SHP77 (cell line): ENCODE measurements at regions not wholly inside any gene's neighbourhood (a gene's known extent, or its start where the extent isn't known, plus 50 kb on each side); places are given as distances from the start of the nearest gene placed in this dataset.
"Not testable (repeated sequence)": the region's sequence is repeated elsewhere in the genome, so short reads cannot be mapped to it uniquely, and the experiment has no call there.

Source experiments
- DNase-seq, 2 experiments: peaks; one replicate each; lab custom pipeline; 2025; lab: John Stamatoyannopoulos, UW

- no peak for DNase-seq
Observed at GRCh38 chr9:84511651-84512050, 157.9 kb upstream of the NTRK2 start.

DNA sequence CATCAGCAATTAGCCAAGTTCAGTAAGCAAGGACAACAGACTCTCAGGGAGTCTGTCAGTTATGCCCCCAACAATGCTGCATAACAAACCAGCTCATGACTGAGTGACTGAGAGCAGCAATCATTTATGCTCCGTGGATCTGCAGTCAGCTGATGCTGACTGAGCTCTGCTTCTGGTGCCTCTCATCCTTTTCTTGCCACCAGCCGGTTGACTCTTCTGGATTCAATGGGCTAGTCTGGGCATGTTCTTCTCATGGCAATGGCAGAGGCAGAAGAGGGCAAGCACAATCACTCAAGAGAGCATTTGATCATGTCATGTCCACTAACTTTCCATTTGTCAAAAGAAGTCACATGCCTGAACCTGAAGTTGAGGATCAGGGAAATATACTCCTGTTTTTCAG is 157.0 kb upstream of the NTRK2 start:
- no peak for DNase-seq

DNA sequence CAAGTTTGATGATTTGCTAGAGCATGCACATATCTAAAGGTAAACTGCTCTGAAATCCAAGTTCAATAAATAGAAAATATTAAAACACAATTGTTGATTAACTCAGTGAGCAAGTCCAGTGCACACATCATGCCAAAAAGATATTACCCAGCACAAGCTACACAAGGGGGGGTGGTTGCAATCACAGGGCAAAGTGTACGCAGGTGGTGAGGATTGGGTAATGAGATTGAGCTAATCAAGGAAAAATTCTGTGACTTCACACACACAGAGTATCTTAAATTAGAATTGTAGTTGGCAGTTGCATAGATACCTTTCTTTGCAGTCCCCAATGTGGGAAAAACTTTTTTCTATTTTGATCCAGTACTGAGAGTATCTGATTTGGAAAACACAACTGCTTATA is 156.1 kb upstream of the NTRK2 start:
- DNase-seq, result no peak

- no peak for DNase-seq
Observed at GRCh38 chr9:84513979-84514378, 155.6 kb upstream of the NTRK2 start.

GRCh38 chr9:84514421-84514820 is 155.1 kb upstream of the NTRK2 start:
- no peak for DNase-seq

DNA sequence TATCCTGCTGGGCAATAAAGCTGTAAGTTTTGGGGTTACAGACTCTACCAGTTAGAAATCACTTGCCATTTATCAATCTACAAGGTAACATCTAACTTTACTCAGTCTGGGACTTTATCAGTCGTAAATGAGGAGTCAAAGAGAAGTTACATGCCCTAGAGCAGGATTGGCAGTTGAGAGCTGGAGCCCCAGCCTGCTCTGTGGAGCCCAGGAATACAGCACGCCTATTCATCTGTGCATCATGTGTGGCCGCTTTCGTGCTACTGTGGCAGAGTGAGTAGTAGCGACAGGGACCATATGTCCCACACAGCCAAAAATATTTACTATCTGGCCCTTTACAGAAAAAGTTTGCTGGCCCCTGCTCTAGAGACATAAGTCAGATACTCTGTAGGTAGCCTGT is 152.5 kb upstream of the NTRK2 start:
- DNase-seq, result no peak

- DNase-seq, result no peak
Observed at GRCh38 chr9:84519413-84519812, 150.1 kb upstream of the NTRK2 start.

DNA sequence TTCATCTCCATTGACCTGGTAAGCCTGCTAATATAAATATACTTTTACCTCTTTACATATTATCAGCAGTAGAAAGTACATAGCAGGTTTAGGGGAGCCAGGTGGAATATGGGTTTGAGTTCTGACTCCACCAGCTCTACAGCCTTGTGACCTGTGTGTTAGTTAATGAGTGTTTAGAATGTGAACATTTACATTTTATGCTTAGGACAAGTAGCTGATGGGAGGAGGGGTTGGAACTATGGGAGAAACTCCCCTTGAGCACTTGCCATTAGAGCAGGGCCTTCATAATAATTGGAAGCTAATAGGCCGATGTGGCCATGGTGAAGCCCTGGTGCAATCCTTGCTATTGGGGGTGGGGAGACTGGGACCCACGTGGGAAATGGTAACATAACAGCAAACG is 148.3 kb upstream of the NTRK2 start:
- DNase-seq, result no peak

- not testable (repeated sequence) for DNase-seq
Observed at GRCh38 chr9:84526211-84526610, 143.3 kb upstream of the NTRK2 start.

DNA sequence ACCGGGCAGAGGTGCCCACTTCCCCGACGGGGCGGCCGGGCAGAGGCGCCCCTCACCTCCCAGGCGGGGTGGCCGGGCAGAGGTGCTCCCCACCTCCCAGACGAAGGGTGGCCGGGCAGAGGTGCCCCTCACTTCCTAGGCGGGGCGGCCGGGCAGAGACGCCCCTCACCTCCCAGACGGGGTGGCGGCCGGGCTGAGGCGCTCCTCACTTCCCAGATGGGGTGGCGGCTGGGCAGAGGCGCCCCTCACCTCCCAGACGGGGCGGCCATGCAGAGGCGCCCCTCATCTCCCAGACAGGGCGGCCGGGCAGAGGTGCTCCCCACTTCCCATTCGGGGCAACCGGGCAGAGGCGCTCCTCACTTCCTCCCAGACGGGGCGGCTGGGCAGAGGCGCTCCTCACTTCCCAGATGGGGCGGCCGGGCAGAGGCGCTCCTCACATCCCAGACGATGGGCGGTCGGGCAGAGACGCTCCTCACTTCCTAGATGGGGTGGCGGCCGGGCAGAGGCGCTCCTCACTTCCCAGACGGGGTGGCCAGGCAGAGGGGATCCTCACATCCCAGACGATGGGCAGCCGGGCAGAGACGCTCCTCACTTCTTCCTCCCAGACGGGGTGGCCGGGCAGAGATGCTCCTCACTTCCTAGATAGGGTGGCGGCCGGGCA is 142.3 kb upstream of the NTRK2 start:
- DNase-seq, result not testable (repeated sequence)

DNA sequence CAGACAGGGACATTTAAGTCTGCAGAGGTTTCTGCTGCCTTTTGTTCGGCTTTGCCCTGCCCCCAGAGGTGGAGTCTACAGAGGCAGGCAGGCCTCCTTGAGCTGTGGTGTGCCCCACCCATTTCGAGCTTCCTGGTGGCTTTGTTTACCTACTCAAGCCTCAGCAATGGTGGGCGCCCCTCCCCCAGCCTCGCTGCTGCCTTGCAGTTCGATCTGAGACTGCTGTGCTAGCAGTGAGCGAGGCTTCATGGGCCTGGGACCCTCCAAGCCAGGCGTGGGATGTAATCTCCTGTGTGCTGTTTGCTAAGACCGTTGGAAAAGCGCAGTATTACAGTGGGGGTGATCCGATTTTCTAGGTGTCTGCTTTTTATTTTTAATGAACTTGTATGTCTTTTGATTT is 133.6 kb upstream of the NTRK2 start:
- not testable (repeated sequence) for DNase-seq

DNA sequence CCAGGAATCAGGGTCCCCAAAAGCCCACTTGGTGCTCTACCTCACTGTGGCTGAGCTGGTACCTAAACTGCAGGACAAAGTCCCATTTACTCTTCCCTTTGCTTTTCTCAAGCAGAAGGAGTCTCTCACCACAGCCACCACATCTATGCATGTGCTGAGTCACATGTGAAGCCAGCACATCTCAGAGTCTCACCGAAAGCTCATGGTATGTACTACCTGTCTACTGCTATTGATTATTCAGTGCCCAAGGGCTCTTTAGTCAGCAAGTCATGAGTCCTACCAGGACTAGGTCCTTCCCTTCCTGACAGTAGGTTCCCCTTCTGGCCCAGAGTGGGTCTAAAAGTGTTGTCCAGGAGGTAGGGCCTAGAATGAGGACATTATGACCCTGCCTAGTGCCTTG is 130.7 kb upstream of the NTRK2 start:
- no peak for DNase-seq

DNA sequence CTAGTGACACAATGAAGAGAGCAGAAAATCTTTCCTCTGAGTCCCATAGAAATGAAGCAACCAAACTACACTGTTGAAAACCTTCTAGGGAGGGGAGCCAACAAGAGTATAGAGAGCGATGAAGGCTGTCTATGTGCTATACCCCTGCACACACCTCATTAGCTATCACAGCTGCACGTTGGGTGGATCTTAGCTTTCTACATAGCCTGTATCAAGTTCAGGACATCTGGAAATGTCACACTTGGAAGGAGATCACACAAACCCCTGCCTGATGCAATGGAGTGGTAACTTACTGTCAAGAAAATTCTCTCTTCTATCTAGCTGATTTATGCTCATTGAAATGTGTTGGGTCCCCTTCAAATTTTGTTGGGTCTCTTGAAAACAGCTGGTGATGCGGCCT is 127.0 kb upstream of the NTRK2 start:
- no peak for DNase-seq

- no peak for DNase-seq
Observed at GRCh38 chr9:84554069-84554664, 115.4 kb upstream of the NTRK2 start.

DNA sequence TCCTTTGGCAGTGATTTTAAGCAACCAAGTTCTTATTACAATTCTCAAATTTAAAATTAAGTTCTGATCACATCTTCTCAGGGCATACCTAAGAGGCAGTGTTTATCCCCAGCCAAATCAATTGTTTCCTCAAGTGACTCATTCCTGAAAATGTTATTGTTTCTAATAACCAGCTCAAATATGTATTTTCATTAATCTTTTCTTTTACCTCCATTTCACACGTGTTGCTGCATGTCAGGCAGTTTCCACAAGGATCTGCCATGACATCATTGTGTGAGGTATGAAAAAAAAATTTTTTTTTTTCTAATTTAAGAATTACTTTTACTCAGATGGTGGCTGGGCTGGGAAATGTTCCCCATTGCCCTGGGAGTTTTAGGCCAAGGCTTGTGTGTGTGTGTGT is 113.0 kb upstream of the NTRK2 start:
- no peak for DNase-seq

- no peak for DNase-seq
Observed at GRCh38 chr9:84557751-84558150, 111.8 kb upstream of the NTRK2 start.

DNA sequence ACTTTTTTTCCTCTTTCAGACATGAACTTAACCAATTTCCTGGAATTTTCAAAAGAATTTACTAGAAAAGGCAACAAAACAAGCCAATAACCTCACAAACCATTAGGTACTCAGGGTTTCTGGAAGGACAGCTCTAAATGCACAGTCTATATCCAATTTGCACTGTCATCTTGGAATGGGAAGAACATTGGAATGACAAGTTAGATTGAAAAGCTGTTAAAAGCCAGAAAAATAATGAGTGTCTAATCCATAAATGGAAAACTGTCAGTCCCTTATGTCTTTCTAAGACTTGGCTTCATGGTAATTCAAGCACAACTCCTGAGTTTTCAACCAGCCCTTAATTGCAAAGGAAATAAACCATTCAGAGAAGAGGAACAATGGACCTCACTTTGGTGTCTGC is 105.8 kb upstream of the NTRK2 start:
- no peak for DNase-seq

- DNase-seq, result no peak
Observed at GRCh38 chr9:84567805-84568204, 101.7 kb upstream of the NTRK2 start.

GRCh38 chr9:84570482-84571154 is 98.9 kb upstream of the NTRK2 start:
- DNase-seq, result no peak

DNA sequence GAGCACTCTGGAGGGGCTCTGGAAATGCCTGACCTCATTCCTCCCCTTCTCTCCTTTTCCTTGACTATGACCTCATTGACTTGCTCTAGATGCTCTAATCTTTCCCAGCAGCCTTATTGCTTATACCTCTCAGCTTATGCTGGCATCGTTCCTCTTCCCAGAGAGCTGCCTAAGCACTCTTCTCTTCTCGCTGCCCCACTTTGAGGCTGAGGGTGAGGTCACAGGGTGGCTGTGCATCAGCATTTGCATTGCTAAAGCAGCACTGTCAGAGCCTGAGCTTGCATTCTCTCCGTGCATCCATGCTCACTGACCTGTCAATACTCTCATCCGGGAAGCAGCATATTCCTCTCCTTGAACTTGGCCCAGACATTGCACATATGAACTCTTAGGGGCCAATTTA is 96.4 kb upstream of the NTRK2 start:
- no peak for DNase-seq

GRCh38 chr9:84575705-84576104 is 93.8 kb upstream of the NTRK2 start:
- DNase-seq, result no peak

DNA sequence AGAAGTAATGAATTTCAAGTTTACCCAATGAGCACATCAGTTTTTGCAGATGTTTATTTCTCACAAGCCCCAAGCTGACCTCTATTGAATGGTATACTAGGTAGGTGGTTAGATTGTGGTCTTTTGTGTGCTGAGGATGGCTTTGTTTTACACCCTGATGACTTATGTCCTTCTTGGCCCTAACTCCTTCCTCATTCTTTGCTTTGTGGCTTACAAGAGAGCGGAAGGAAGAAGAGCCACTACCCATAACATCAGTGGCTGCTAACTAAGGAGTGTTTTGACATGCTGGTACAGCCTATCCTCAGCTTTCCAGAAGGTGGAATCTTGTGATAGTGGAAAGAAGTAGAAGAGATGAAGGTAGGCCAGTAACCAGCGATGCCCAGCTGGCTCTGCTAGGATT is 85.7 kb upstream of the NTRK2 start:
- no peak for DNase-seq

DNA sequence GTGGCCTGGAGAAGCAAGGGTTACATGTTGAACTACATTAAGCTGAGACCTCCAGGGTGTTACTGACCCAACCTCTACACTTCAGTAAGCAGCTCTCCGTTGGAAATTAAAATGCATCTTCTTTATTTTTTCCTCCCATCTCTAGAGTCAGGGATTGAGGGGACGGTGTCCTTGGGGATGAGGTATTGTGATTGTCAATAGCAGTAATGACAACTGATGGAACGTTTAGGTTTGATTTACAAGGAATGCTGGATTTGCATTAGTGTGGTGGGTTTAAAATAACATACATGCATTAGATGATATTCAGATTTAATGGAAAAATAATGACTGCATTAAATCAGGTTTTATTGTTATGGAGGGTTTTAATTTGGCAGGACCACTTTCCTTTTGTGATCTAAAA is 82.9 kb upstream of the NTRK2 start:
- DNase-seq, result no peak

- no peak for DNase-seq
Observed at GRCh38 chr9:84587153-84587552, 82.4 kb upstream of the NTRK2 start.
